ENCODE measurements at regions not wholly inside any gene's neighbourhood (a gene's known extent, or its start where the extent isn't known, plus 50 kb on each side); places are given as distances from the start of the nearest gene placed in this dataset.

DNA sequence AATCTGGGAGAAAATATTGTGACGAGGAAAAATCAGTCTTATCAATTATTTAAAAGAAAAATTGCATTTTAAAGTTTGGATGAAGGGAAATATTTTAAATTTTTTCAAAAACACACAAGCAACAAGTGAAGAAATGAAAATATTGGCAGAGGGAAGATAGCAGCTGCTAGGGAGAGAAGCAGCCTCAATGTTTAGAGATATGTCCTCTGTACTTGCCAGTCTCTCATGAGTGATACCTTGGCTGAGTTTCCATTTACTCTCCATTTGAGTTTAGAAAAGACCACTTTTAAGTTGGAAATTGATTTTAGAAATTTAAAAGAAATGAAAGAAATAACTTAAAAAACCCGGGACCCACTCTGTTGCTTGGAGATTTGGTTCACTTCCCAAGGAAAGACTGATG is 88.6 kb upstream of the DBX1 start:
- Histone ChIP-seq H3K4me3 (ENCODE audit: low read length) (no peak overlapping the region), H3K36me3 (ENCODE audit: insufficient read depth, low read length) (no peaks in the 10 kb centered on the region), H3K9me3 (ENCODE audit: low read length) (no peaks in the 10 kb centered on the region), H3K9me2 (ENCODE audit: insufficient read depth, low read length) (no peaks in the 10 kb centered on the region), H3F3A (ENCODE audit: insufficient read depth, low read length, poor library complexity, severe bottlenecking) (no peaks in the 10 kb centered on the region), H3K4me2 (ENCODE audit: low read length) (no peak overlapping the region), H3K9ac (ENCODE audit: low read length) (no peak overlapping the region), H3K27ac (ENCODE audit: low read length) (no peak overlapping the region), H3K79me2 (replicated peaks; ENCODE audit: insufficient read depth, low read length) (no peaks in the 10 kb centered on the region), H4K20me1 (ENCODE audit: insufficient read depth) (no peaks in the 10 kb centered on the region), H3K27me3 (ENCODE audit: insufficient read depth, low read depth, low read length) (peaks cover 28% of the 10 kb centered on the region), H2AFZ (ENCODE audit: low read depth, low read length) (no peak overlapping the region)
- TF ChIP-seq POLR2AphosphoS5 (IDR thresholded peaks at IDR 0.05) = no peak
- TF ChIP-seq EZH2 (IDR thresholded peaks at IDR 0.05; ENCODE audit: borderline replicate concordance, insufficient read depth, low read length, poor library complexity, severe bottlenecking) = no peak

DNA sequence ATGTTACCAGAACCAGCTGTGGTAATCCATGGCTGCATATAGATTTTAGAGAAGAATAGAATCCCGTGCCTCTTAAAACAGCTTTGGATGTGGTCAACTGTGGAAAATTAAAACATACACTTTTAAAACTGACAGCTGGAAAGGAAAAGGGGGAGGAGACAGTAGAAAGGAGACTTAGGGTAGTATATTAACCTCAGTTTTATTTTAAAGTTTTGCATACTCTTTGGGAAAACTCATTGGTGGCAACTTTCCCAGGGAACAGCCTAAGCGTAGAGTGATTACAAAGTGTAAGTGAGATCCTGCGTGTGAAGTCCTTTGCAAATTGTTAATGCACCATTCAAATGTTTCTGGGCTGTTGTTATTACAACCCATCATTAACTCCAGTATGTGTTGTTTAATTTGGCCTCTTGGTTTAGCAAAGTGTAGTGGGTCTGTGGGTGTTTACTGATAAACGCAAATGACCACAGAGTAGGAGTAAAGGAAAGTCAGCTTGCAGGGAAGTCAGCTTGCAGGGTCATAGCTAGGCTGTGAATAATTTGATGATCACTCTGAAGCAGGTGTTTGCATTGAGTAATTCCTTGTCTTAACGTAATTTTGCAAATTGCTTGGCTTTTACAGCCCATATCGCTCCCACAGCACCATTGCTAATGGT is 88.0 kb upstream of the DBX1 start:
- H3K27ac ChIP-seq (ENCODE audit: low read length) = no peak overlapping the region
- H2AFZ ChIP-seq (ENCODE audit: low read depth, low read length) = no peak overlapping the region
- no peaks in the 10 kb centered on the region for H3F3A ChIP-seq (ENCODE audit: insufficient read depth, low read length, poor library complexity, severe bottlenecking)
- H3K9me3 ChIP-seq (ENCODE audit: low read length) = no peaks in the 10 kb centered on the region
- no peaks in the 10 kb centered on the region for H4K20me1 ChIP-seq (ENCODE audit: insufficient read depth)
- no peaks in the 10 kb centered on the region for H3K36me3 ChIP-seq (ENCODE audit: insufficient read depth, low read length)
- H3K9me2 ChIP-seq (ENCODE audit: insufficient read depth, low read length) = no peaks in the 10 kb centered on the region
- no peaks in the 10 kb centered on the region for H3K79me2 ChIP-seq (replicated peaks; ENCODE audit: insufficient read depth, low read length)
- no peak overlapping the region for H3K4me2 ChIP-seq (ENCODE audit: low read length)
- no peak overlapping the region for H3K9ac ChIP-seq (ENCODE audit: low read length)
- TF ChIP-seq EZH2 (IDR thresholded peaks at IDR 0.05; ENCODE audit: borderline replicate concordance, insufficient read depth, low read length, poor library complexity, severe bottlenecking) (no peak), RAD21 (conservative IDR thresholded peaks at IDR 0.05) (no peak), POLR2AphosphoS5 (IDR thresholded peaks at IDR 0.05) (no peak), TAF1 (IDR thresholded peaks at IDR 0.05; ENCODE audit: low read depth) (no peak), MXI1 (conservative IDR thresholded peaks at IDR 0.05; ENCODE audit: poor library complexity, severe bottlenecking) (no peak), SMC3 (conservative IDR thresholded peaks at IDR 0.05; ENCODE audit: poor library complexity) (no peak), EP300 (conservative IDR thresholded peaks at IDR 0.05; ENCODE audit: poor library complexity, severe bottlenecking) (no peak)
- TF ChIP-seq, protein P1, sequence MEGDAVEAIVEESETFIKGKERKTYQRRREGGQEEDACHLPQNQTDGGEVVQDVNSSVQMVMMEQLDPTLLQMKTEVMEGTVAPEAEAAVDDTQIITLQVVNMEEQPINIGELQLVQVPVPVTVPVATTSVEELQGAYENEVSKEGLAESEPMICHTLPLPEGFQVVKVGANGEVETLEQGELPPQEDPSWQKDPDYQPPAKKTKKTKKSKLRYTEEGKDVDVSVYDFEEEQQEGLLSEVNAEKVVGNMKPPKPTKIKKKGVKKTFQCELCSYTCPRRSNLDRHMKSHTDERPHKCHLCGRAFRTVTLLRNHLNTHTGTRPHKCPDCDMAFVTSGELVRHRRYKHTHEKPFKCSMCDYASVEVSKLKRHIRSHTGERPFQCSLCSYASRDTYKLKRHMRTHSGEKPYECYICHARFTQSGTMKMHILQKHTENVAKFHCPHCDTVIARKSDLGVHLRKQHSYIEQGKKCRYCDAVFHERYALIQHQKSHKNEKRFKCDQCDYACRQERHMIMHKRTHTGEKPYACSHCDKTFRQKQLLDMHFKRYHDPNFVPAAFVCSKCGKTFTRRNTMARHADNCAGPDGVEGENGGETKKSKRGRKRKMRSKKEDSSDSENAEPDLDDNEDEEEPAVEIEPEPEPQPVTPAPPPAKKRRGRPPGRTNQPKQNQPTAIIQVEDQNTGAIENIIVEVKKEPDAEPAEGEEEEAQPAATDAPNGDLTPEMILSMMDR (IDR thresholded peaks at IDR 0.05; ENCODE audit: poor library complexity, severe bottlenecking) = no peak
- TF ChIP-seq, protein P2, sequence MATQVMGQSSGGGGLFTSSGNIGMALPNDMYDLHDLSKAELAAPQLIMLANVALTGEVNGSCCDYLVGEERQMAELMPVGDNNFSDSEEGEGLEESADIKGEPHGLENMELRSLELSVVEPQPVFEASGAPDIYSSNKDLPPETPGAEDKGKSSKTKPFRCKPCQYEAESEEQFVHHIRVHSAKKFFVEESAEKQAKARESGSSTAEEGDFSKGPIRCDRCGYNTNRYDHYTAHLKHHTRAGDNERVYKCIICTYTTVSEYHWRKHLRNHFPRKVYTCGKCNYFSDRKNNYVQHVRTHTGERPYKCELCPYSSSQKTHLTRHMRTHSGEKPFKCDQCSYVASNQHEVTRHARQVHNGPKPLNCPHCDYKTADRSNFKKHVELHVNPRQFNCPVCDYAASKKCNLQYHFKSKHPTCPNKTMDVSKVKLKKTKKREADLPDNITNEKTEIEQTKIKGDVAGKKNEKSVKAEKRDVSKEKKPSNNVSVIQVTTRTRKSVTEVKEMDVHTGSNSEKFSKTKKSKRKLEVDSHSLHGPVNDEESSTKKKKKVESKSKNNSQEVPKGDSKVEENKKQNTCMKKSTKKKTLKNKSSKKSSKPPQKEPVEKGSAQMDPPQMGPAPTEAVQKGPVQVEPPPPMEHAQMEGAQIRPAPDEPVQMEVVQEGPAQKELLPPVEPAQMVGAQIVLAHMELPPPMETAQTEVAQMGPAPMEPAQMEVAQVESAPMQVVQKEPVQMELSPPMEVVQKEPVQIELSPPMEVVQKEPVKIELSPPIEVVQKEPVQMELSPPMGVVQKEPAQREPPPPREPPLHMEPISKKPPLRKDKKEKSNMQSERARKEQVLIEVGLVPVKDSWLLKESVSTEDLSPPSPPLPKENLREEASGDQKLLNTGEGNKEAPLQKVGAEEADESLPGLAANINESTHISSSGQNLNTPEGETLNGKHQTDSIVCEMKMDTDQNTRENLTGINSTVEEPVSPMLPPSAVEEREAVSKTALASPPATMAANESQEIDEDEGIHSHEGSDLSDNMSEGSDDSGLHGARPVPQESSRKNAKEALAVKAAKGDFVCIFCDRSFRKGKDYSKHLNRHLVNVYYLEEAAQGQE (IDR thresholded peaks at IDR 0.05; ENCODE audit: borderline replicate concordance) = no peak
- no peak overlapping the region for H3K4me3 ChIP-seq (ENCODE audit: low read length)
- peaks cover 28% of the 10 kb centered on the region for H3K27me3 ChIP-seq (ENCODE audit: insufficient read depth, low read depth, low read length)

All from neural cell (in vitro differentiated cells).